ENCODE measurements at regions not wholly inside any gene's neighbourhood (a gene's known extent, or its start where the extent isn't known, plus 50 kb on each side); places are given as distances from the start of the nearest gene placed in this dataset.
A peak's percentile ranks its signal among the peaks of the same experiment; 100 is the strongest.

GRCh38 chr2:217279556-217279955 is 419.7 kb upstream of the TNP1 start:
- BruUV-seq (replicated peaks) = no TSS peak
- Histone ChIP-seq H3K27me3 (ENCODE audit: insufficient read depth, low read depth) (no peaks in the 10 kb centered on the region), H3K4me1 (replicated peaks; ENCODE audit: insufficient read depth) (peaks cover 25% of the 10 kb centered on the region; the same call in 1 of the 2 replicates), H3K36me3 (ENCODE audit: low read depth) (no peaks in the 10 kb centered on the region), H3K27ac (no peak overlapping the region), H4K20me1 (ENCODE audit: insufficient read depth) (no peaks in the 10 kb centered on the region), H3K4me3 (no peak overlapping the region), H2AFZ (no peak overlapping the region), H3F3A (ENCODE audit: insufficient read depth, low read depth) (no peaks in the 10 kb centered on the region; the same call in 1 of the 2 replicates), H3K4me2 (no peak overlapping the region), H3K9me2 (ENCODE audit: insufficient read depth) (no peaks in the 10 kb centered on the region), H3K9me3 (ENCODE audit: insufficient read depth, low read depth) (peaks cover 3% of the 10 kb centered on the region; the same call in 1 of the 2 replicates), H3K79me2 (ENCODE audit: low read depth) (no peaks in the 10 kb centered on the region)
- ChIA-PET POLR2A (ENCODE audit: unreplicated experiment) (interaction anchor here (0.6 kb wide), 1 partner anchor 496 kb away, joined by 3 read pairs; no protein-coding TSS in a partner anchor), CTCF (no interaction called here)
- TF ChIP-seq CTCF (conservative IDR thresholded peaks at IDR 0.05) (no peak), EZH2 (IDR thresholded peaks at IDR 0.05; ENCODE audit: low read depth) (no peak)
- DNase-seq = no peak
- intact Hi-C loops (cut with micrococcal nuclease; ENCODE audit: unreplicated experiment) = loop anchor here (5.0 to 10.0 kb wide), 2 partner anchors 108 to 175 kb away; no protein-coding TSS in a partner anchor

GRCh38 chr2:217279140-217279539 is 419.3 kb upstream of the TNP1 start:
- H3F3A ChIP-seq (ENCODE audit: insufficient read depth, low read depth) = no peaks in the 10 kb centered on the region; the same call in 1 of the 2 replicates
- no peak overlapping the region for H2AFZ ChIP-seq
- H3K4me3 ChIP-seq = no peak overlapping the region
- no peaks in the 10 kb centered on the region for H3K79me2 ChIP-seq (ENCODE audit: low read depth)
- H3K9me2 ChIP-seq (ENCODE audit: insufficient read depth) = no peaks in the 10 kb centered on the region
- CTCF ChIA-PET = no interaction called here
- H3K36me3 ChIP-seq (ENCODE audit: low read depth) = no peaks in the 10 kb centered on the region
- intact Hi-C loops (cut with micrococcal nuclease; ENCODE audit: unreplicated experiment) = loop anchor here (5.0 to 10.0 kb wide), 2 partner anchors 108 to 174 kb away; no protein-coding TSS in a partner anchor
- no peak for TF ChIP-seq CTCF (conservative IDR thresholded peaks at IDR 0.05)
- TF ChIP-seq EZH2 (IDR thresholded peaks at IDR 0.05; ENCODE audit: low read depth) = no peak
- BruUV-seq (replicated peaks) = no TSS peak
- peaks cover 25% of the 10 kb centered on the region; the same call in 1 of the 2 replicates for H3K4me1 ChIP-seq (replicated peaks; ENCODE audit: insufficient read depth)
- H3K9me3 ChIP-seq (ENCODE audit: insufficient read depth, low read depth) = peaks cover 3% of the 10 kb centered on the region; the same call in 1 of the 2 replicates
- no peaks in the 10 kb centered on the region for H4K20me1 ChIP-seq (ENCODE audit: insufficient read depth)
- no peaks in the 10 kb centered on the region for H3K27me3 ChIP-seq (ENCODE audit: insufficient read depth, low read depth)
- POLR2A ChIA-PET (ENCODE audit: unreplicated experiment) = interaction anchor here (0.6 kb wide), 1 partner anchor 496 kb away, joined by 3 read pairs; no protein-coding TSS in a partner anchor
- no peak overlapping the region for H3K27ac ChIP-seq
- DNase-seq = no peak
- no peak overlapping the region for H3K4me2 ChIP-seq

- no peak for TF ChIP-seq EZH2 (IDR thresholded peaks at IDR 0.05; ENCODE audit: low read depth)
- no peak for TF ChIP-seq CTCF (conservative IDR thresholded peaks at IDR 0.05)
- no peaks in the 10 kb centered on the region; the same call in 1 of the 2 replicates for H3F3A ChIP-seq (ENCODE audit: insufficient read depth, low read depth)
- POLR2A ChIA-PET (ENCODE audit: unreplicated experiment) = interaction anchor here (0.5 to 0.7 kb wide), 3 partner anchors 46 to 90 kb away, joined by 3 to 6 read pairs (median 3); no protein-coding TSS in a partner anchor
- H3K27me3 ChIP-seq (ENCODE audit: insufficient read depth, low read depth) = no peaks in the 10 kb centered on the region
- H3K9me3 ChIP-seq (ENCODE audit: insufficient read depth, low read depth) = 0 out of 2 replicates have a peak, but pooled peaks cover 3% of the 10 kb centered on the region
- no peaks in the 10 kb centered on the region for H4K20me1 ChIP-seq (ENCODE audit: insufficient read depth)
- H3K4me2 ChIP-seq = peak overlapping the region; percentile 7; the same call in 1 of the 2 replicates
- peaks cover 25% of the 10 kb centered on the region; the same call in 1 of the 2 replicates for H3K4me1 ChIP-seq (replicated peaks; ENCODE audit: insufficient read depth)
- DNase-seq = peak; percentile 66 to 74
- CTCF ChIA-PET = interaction anchor here (0.6 to 1.1 kb wide), 2 partner anchors 61 to 595 kb away, joined by 3 to 4 read pairs; no protein-coding TSS in a partner anchor
- H3K27ac ChIP-seq = peak overlapping the region; percentile 25; the same call in 1 of the 2 replicates
- no peak overlapping the region for H3K4me3 ChIP-seq
- H3K36me3 ChIP-seq (ENCODE audit: low read depth) = no peaks in the 10 kb centered on the region
- BruUV-seq (replicated peaks) = no TSS peak
- H3K79me2 ChIP-seq (ENCODE audit: low read depth) = no peaks in the 10 kb centered on the region
- no peaks in the 10 kb centered on the region for H3K9me2 ChIP-seq (ENCODE audit: insufficient read depth)
- intact Hi-C loops (cut with micrococcal nuclease; ENCODE audit: unreplicated experiment) = loop anchor here (1.0 to 10.0 kb wide), 5 partner anchors 53 to 232 kb away; no protein-coding TSS in a partner anchor
- no peak overlapping the region for H2AFZ ChIP-seq
These were observed 418.0 kb upstream of the TNP1 start for GRCh38 chr2:217277646-217278398.

Data from PC-9 (cell line).